SK-N-SH (cell line): ENCODE measurements at regions not wholly inside any gene's neighbourhood (a gene's known extent, or its start where the extent isn't known, plus 50 kb on each side); places are given as distances from the start of the nearest gene placed in this dataset.

Experiments used
- CTCF ChIA-PET: fragments of 300-600, 350-600 bp; formaldehyde crosslinking; extraction: SDS; loops from one replicate; lab custom pipeline; 2021; lab: Yijun Ruan, JAX
- POLR2A ChIA-PET: fragments of 350-600 bp; sonication (Branson Sonifier 250); formaldehyde crosslinking; extraction: SDS; loops from one replicate; lab custom pipeline; 2020; ENCODE audit warnings: antibody characterized with exemption, inconsistent platforms; lab: Yijun Ruan, JAX
- DNase-seq: peaks from one replicate; pipeline ENCODE4 v3.0.0; 2012
- H2AFZ ChIP-seq: fragments of 200-600 bp; sonication (generic); 2 replicates; pipeline ENCODE4 v1.8.1; 2016; ENCODE audit warnings: antibody characterized with exemption, mild to moderate bottlenecking, low read depth
- H3F3A ChIP-seq: fragments of 200-600 bp; sonication (generic); replicated peaks from 2 replicates; pipeline ENCODE3; 2016; ENCODE audit warnings: antibody characterized with exemption, mild to moderate bottlenecking; ENCODE audit not compliant: insufficient read depth
- H3K27ac ChIP-seq, 2 experiments: fragments of 200-500 bp in 1 of 2; fragments of 200-600 bp in 1 of 2; sonication (Bioruptor generic) in 1 of 2; sonication (generic), shearing (Covaris generic) in 1 of 2; 2 replicates each; pipeline versions ENCODE4 v1.5.1 to v1.6.1; 2014 to 2016; ENCODE audit warnings: low read depth in 2 of 2, inconsistent platforms in 1 of 2, low read length in 1 of 2, mild to moderate bottlenecking in 1 of 2, mixed read lengths in 1 of 2
- H3K27me3 ChIP-seq: fragments of 200-600 bp; sonication (generic), shearing (Covaris generic); 2 replicates; pipeline ENCODE4 v1.6.1; 2016; ENCODE audit warnings: mixed run types; ENCODE audit not compliant: insufficient read depth
- H3K36me3 ChIP-seq, 2 experiments: fragments of 200-500 bp in 1 of 2; fragments of 200-600 bp in 1 of 2; sonication (Bioruptor generic) in 1 of 2; sonication (generic) in 1 of 2; replicated peaks in 1 of 2; 2 replicates each; pipeline versions ENCODE3 to v1.5.1; 2014 to 2016; ENCODE audit warnings: low read length in 1 of 2, mild to moderate bottlenecking in 1 of 2; ENCODE audit not compliant: insufficient read depth in 2 of 2, control insufficient read depth in 1 of 2
- H3K4me1 ChIP-seq, 2 experiments: fragments of 200-500 bp in 1 of 2; fragments of 200-600 bp in 1 of 2; sonication (Bioruptor generic) in 1 of 2; sonication (generic), shearing (Covaris generic) in 1 of 2; 2 replicates each; pipeline versions ENCODE4 v1.5.1 to v1.6.1; 2014 to 2016; ENCODE audit warnings: low read depth in 1 of 2, low read length in 1 of 2, mixed run types in 1 of 2; ENCODE audit not compliant: insufficient read depth in 2 of 2, control insufficient read depth in 1 of 2
- H3K4me2 ChIP-seq: fragments of 200-600 bp; sonication (generic), shearing (Covaris generic); 2 replicates; pipeline ENCODE4 v1.6.1; 2017; ENCODE audit warnings: mixed run types
- H3K4me3 ChIP-seq, 2 experiments: fragments of 200-500 bp in 1 of 2; fragments of 200-600 bp in 1 of 2; sonication (Bioruptor generic) in 1 of 2; sonication (generic), shearing (Covaris generic) in 1 of 2; 2 replicates each; pipeline versions ENCODE4 v1.5.1 to v1.8.1; 2014 to 2016; ENCODE audit warnings: low read depth in 2 of 2, inconsistent platforms in 1 of 2, low read length in 1 of 2, mild to moderate bottlenecking in 1 of 2, mixed read lengths in 1 of 2, moderate library complexity in 1 of 2
- H3K79me2 ChIP-seq: fragments of 200-600 bp; sonication (generic); 2 replicates; pipeline ENCODE4 v1.8.1; 2017; ENCODE audit warnings: mild to moderate bottlenecking; ENCODE audit not compliant: insufficient read depth
- H3K9ac ChIP-seq: fragments of 200-600 bp; sonication (generic); 2 replicates; pipeline ENCODE4 v1.6.1; 2017; ENCODE audit warnings: mixed run types
- H3K9me2 ChIP-seq: fragments of 200-600 bp; sonication (generic); 2 replicates; pipeline ENCODE4 v1.6.1; 2017; ENCODE audit warnings: mixed run types
- H3K9me3 ChIP-seq: fragments of 200-600 bp; sonication (generic); 2 replicates; pipeline ENCODE4 v1.6.1; 2017; ENCODE audit warnings: mixed run types, mild to moderate bottlenecking, moderate library complexity
- H4K20me1 ChIP-seq: fragments of 200-600 bp; sonication (generic); 2 replicates; pipeline ENCODE4 v1.6.1; 2017; ENCODE audit warnings: mild to moderate bottlenecking, mixed run types; ENCODE audit not compliant: insufficient read depth
- EP300 ChIP-seq, 2 experiments: IDR thresholded peaks; 2 replicates each; pipeline versions ENCODE4 v1.4.0 to v1.6.1; 2012; ENCODE audit warnings: borderline replicate concordance in 1 of 2, low read depth in 1 of 2, low read length in 1 of 2
- EZH2phosphoT487 ChIP-seq: fragments of 200-600 bp; sonication (generic); IDR thresholded peaks from 2 replicates; pipeline ENCODE4 v1.6.1; 2017; ENCODE audit warnings: low read depth, mixed run types, mild to moderate bottlenecking, antibody characterized with exemption, moderate library complexity, borderline replicate concordance
- FOXJ3 ChIP-seq: sonication (generic); formaldehyde crosslinking; IDR thresholded peaks from 2 replicates; pipeline ENCODE4 v1.5.1; 2020; ENCODE audit warnings: mild to moderate bottlenecking, missing genetic modification reagents
- FOXM1 ChIP-seq: IDR thresholded peaks from 2 replicates; pipeline ENCODE4 v1.4.0; 2012; ENCODE audit warnings: low read depth, mild to moderate bottlenecking
- GABPA ChIP-seq: IDR thresholded peaks from 2 replicates; pipeline ENCODE4 v1.4.0; 2012; ENCODE audit warnings: low read depth, mild to moderate bottlenecking
- IRF3 ChIP-seq: fragments of 150-350 bp; IDR thresholded peaks from 2 replicates; pipeline ENCODE4 v1.6.1; 2016; ENCODE audit warnings: mild to moderate bottlenecking, low read depth, low read length
- MXI1 ChIP-seq: IDR thresholded peaks from 2 replicates; pipeline ENCODE4 v1.6.1; 2012; ENCODE audit warnings: mild to moderate bottlenecking, low read depth, low read length, improper control_type of control experiment
- POLR2AphosphoS5 ChIP-seq: IDR thresholded peaks from 2 replicates; pipeline ENCODE4 v1.6.1; 2012; ENCODE audit warnings: low read depth, low read length
- RAD21 ChIP-seq: IDR thresholded peaks from 2 replicates; pipeline ENCODE4 v1.6.1; 2012; ENCODE audit warnings: mild to moderate bottlenecking, low read length
- RCOR1 ChIP-seq: fragments of 150-350 bp; IDR thresholded peaks from 2 replicates; pipeline ENCODE4 v1.6.1; 2017; ENCODE audit warnings: antibody characterized with exemption, low read length
- RFX5 ChIP-seq: IDR thresholded peaks from 2 replicates; pipeline ENCODE4 v1.6.1; 2012; ENCODE audit warnings: mild to moderate bottlenecking, improper control_type of control experiment, low read length
- RXRA ChIP-seq: IDR thresholded peaks from 2 replicates; pipeline ENCODE4 v1.4.0; 2012; ENCODE audit warnings: low read depth, mild to moderate bottlenecking, borderline replicate concordance
- SMC3 ChIP-seq: IDR thresholded peaks from 2 replicates; pipeline ENCODE4 v1.6.1; 2012; ENCODE audit warnings: low read depth, low read length, improper control_type of control experiment
- TAF1 ChIP-seq: IDR thresholded peaks from 2 replicates; pipeline ENCODE4 v1.6.1; 2012; ENCODE audit warnings: low read depth, mild to moderate bottlenecking, low read length, moderate library complexity, borderline replicate concordance
- USF2 ChIP-seq: fragments of 150-350 bp; IDR thresholded peaks from 2 replicates; pipeline ENCODE4 v1.6.1; 2017; ENCODE audit warnings: antibody characterized with exemption, low read length, low read depth, borderline replicate concordance
- WGBS: methylation state at CpG from one replicate; pipeline ENCODE4 v1.1.6; 2017; ENCODE audit warnings: low lambda C conversion rate; 5-methylcytosine and 5-hydroxymethylcytosine counted together
- TF ChIP-seq, protein P1 (sequence below): IDR thresholded peaks from 2 replicates; pipeline ENCODE4; 2012

DNA sequence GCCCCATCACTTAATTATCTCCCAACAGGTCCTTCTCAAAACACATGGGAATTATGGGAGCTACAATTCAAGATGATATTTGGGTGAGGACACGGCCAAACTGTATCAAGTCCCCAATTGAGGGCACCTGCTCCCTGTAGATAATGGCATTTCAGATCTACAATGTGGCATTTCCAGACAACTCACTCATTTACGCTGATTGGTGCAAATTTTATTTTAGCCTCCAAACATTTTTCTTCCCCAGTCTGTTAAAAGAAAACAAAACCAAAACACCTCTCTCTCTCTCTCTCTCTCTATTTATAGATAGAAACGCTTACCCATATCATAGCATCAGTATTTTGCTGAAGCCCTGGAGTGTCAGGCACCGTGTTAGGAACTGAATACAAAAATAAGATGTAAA lies 148.7 kb upstream of the KLF6 start:
- H3F3A ChIP-seq: no peaks in the 10 kb centered on the region
- no peaks in the 10 kb centered on the region for H3K79me2 ChIP-seq
- no peaks in the 10 kb centered on the region for H3K9me2 ChIP-seq
- H3K27me3 ChIP-seq: no peaks in the 10 kb centered on the region
- TF ChIP-seq TAF1 (no peak), EP300 (IDR thresholded peaks at IDR 0.05; ENCODE audit: borderline replicate concordance in 1 of 2, low read depth in 1 of 2, low read length in 1 of 2) (no peak), EZH2phosphoT487 (no peak), RXRA (no peak), FOXM1 (no peak)
- no peak for DNase-seq
- H3K36me3 ChIP-seq: no peaks in the 10 kb centered on the region
- H3K4me1 ChIP-seq: no peaks in the 10 kb centered on the region
- POLR2A ChIA-PET: no interaction called here
- H4K20me1 ChIP-seq: no peaks in the 10 kb centered on the region
- no peak overlapping the region; the same call in 1 of the 2 replicates for H2AFZ ChIP-seq
- CTCF ChIA-PET: no interaction called here
- no peak overlapping the region for H3K4me3 ChIP-seq
- no peak overlapping the region for H3K27ac ChIP-seq
- H3K4me2 ChIP-seq: no peak overlapping the region
- no peak overlapping the region for H3K9ac ChIP-seq
- 92% methylated on average over 4 of the region's 4 CpGs for WGBS
- no peaks in the 10 kb centered on the region for H3K9me3 ChIP-seq

DNA sequence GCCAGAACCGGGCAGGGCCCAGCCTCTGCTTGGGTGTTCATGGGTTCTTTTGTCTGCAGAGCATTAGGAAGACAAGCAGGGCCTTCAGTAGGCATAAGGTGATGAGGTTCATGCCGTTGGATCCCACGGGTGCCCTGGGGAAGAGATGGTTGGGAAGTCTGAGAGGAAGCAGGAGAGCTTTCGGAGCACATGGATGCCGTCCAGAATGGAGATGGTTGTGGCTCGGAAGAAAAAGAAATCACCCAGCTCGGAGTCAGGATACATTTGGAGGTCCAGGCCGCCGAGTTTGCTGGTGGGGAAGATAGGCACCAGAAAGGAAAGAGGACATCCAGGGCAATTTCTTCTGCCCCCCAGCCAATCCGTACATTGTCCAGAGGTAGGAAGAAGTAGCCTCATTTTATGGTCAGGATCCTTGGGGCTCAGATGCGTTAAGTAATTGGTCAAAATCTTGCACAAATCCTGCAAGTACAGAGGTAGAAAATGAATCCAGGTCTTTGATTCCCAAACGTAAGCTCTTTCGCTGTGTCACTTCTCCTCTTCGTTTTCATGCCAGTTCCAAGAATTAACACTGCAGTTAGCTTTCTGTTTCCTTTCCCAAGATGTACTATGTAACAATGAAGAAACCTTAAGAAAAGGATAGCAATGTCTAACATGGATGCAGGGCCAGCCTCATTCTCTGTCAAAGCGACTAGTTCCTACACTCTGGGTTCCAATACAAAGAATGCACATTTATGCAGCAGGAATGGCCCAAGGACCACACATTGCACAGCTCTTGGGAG lies 147.8 kb upstream of the KLF6 start:
- CTCF ChIA-PET: no interaction called here
- no peaks in the 10 kb centered on the region for H3K9me3 ChIP-seq
- H3K4me2 ChIP-seq: no peak overlapping the region
- no peak for DNase-seq
- H3K79me2 ChIP-seq: no peaks in the 10 kb centered on the region
- 90% methylated on average over 15 of the region's 15 CpGs for WGBS
- H3K9ac ChIP-seq: no peak overlapping the region
- no peaks in the 10 kb centered on the region for H3K36me3 ChIP-seq
- H3K4me3 ChIP-seq: no peak overlapping the region
- no peaks in the 10 kb centered on the region for H3K4me1 ChIP-seq
- no peak for TF ChIP-seq GABPA
- no peak for TF ChIP-seq EZH2phosphoT487
- no peak for TF ChIP-seq POLR2AphosphoS5
- TF ChIP-seq MXI1: no peak
- TF ChIP-seq RFX5: no peak
- no peak for TF ChIP-seq RCOR1
- no peaks in the 10 kb centered on the region for H4K20me1 ChIP-seq
- H3K27me3 ChIP-seq: no peaks in the 10 kb centered on the region
- no peak overlapping the region for H2AFZ ChIP-seq
- H3K9me2 ChIP-seq: no peaks in the 10 kb centered on the region
- POLR2A ChIA-PET: no interaction called here
- no peaks in the 10 kb centered on the region for H3F3A ChIP-seq
- no peak overlapping the region for H3K27ac ChIP-seq

DNA sequence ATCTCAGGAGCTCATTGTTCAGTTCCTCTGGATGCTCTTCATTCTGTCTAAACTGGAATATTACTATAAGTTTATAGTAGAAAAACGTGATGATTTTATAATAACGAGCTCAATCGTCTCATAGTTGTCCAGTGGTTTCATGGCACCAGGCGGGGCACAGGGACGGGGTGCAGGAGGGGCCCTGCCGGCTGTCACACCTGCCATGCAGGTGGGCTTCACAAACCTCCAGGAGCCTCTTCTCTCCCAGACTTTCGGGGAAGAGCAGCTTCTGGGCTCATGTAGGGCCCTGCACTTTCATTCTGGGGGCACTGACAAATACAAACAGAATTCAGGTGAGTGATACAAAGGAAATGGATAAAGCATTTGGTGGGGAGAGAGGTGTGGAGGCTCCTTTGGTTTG lies 146.9 kb upstream of the KLF6 start:
- Histone ChIP-seq H3K27ac (no peak overlapping the region), H3K27me3 (no peaks in the 10 kb centered on the region), H3F3A (no peaks in the 10 kb centered on the region), H3K79me2 (no peaks in the 10 kb centered on the region), H4K20me1 (no peaks in the 10 kb centered on the region), H3K9ac (no peak overlapping the region), H3K4me3 (no peak overlapping the region), H2AFZ (no peak overlapping the region), H3K9me2 (no peaks in the 10 kb centered on the region), H3K4me1 (no peaks in the 10 kb centered on the region), H3K4me2 (no peak overlapping the region), H3K9me3 (no peaks in the 10 kb centered on the region), H3K36me3 (no peaks in the 10 kb centered on the region)
- ChIA-PET POLR2A (no interaction called here), CTCF (no interaction called here)
- DNase-seq: no peak
- TF ChIP-seq USF2 (no peak), RCOR1 (no peak), RAD21 (no peak), IRF3 (no peak), POLR2AphosphoS5 (no peak), SMC3 (no peak), FOXJ3 (CRISPR knock-in tag) (no peak)
- TF ChIP-seq, protein P1, sequence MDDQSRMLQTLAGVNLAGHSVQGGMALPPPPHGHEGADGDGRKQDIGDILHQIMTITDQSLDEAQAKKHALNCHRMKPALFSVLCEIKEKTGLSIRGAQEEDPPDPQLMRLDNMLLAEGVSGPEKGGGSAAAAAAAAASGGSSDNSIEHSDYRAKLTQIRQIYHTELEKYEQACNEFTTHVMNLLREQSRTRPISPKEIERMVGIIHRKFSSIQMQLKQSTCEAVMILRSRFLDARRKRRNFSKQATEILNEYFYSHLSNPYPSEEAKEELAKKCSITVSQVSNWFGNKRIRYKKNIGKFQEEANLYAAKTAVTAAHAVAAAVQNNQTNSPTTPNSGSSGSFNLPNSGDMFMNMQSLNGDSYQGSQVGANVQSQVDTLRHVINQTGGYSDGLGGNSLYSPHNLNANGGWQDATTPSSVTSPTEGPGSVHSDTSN: no peak
- 90% methylated on average over 7 of the region's 7 CpGs for WGBS
